Ovary (tissue), 7 donors: ENCODE measurements at regions not wholly inside any gene's neighbourhood (a gene's known extent, or its start where the extent isn't known, plus 50 kb on each side); places are given as distances from the start of the nearest gene placed in this dataset.
"Not testable (repeated sequence)": the region's sequence is repeated elsewhere in the genome, so short reads cannot be mapped to it uniquely, and the experiment has no call there.

ENCODE experiments used
- DNase-seq, 5 donors: peaks; one replicate each; pipeline ENCODE4 v3.0.0-alpha.2; 2019 to 2020
- H3K27ac ChIP-seq, 2 donors: fragments of 200-600 bp; one replicate each; pipeline versions ENCODE4 v1.5.1 to v1.8.0; 2019 to 2022
- H3K27me3 ChIP-seq: fragments of 200-600 bp; one replicate; pipeline ENCODE4 v1.8.0; 2022
- H3K36me3 ChIP-seq: fragments of 200-600 bp; sonication (generic); one replicate; pipeline ENCODE4 v1.5.1; 2019
- H3K4me1 ChIP-seq: one replicate; pipeline ENCODE4 v1.8.1; 2013; ENCODE audit warnings: mild to moderate bottlenecking, moderate library complexity; ENCODE audit not compliant: insufficient read depth
- H3K4me3 ChIP-seq: fragments of 200-600 bp; sonication (generic); one replicate; pipeline ENCODE4 v1.5.1; 2017
- H3K9me3 ChIP-seq, 2 donors: fragments of 200-600 bp in 1 of 2; sonication (generic) in 1 of 2; one replicate each; pipeline versions ENCODE4 v1.5.1 to v1.8.1; 2013 to 2019; ENCODE audit warnings: mild to moderate bottlenecking in 1 of 2, moderate library complexity in 1 of 2
- EP300 ChIP-seq: sonication (generic); formaldehyde crosslinking; IDR thresholded peaks from one replicate; pipeline ENCODE4 v1.6.1; 2017; ENCODE audit warnings: antibody characterized with exemption
- POLR2A ChIP-seq: fragments of 450-650 bp; IDR thresholded peaks from one replicate; pipeline ENCODE4 v1.6.1; 2017; ENCODE audit warnings: antibody characterized with exemption, mild to moderate bottlenecking, moderate library complexity
- WGBS, 3 donors: extraction: QIAGEN DNeasy Blood & Tissue Kit in 1 of 3; methylation state at CpG; one replicate each; pipeline versions ENCODE4 v1.1.5 to v1.1.7; 2013 to 2017; 5-methylcytosine and 5-hydroxymethylcytosine counted together
- intact Hi-C, 4 donors: fragments of 100-400 bp; cut with DNase I; formaldehyde crosslinking; loops; one replicate each; pipeline versions ENCODE4 v1.11.0 to v1.15.1; 2022 to 2023
- TF ChIP-seq, protein P1 (sequence below), 3 donors: fragments of 450-650 bp in 2 of 3; fragments of 200-600 bp in 1 of 3; IDR thresholded peaks; one replicate each; pipeline versions ENCODE4 v1.5.1 to v1.8.0; 2016 to 2022; ENCODE audit warnings: antibody characterized with exemption in 3 of 3, mild to moderate bottlenecking in 1 of 3
- donor health status: DM: no; HTN: no; CAD: no; lungs with moderate emphysema.
- donor health status: DM: no; HTN: no; CAD: no.
- donor health status: Bipolar disorder and iron deficiency.
- donor health status: DM: no; HTN: no; CAD: no.
- donor health status: DM: yes; HTN: yes; CAD: no.

DNA sequence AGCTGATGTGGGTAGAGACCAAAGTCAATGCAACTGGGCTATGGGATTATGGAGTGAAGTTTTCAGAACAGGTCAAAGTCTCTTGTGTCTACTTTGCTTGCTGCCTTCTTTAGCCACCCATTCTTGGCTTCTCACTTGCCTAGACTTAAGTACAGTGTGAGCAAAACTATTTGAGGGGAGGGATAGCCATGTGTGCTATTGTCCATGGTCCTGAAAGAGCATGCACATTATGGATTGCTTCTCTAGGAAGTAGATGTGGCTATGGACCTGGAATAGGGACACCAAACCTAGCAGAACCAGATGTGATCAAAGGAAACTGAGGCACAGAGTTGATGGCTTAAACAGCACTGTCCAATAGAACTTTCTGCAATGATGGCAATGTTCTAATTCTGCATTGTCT, 81.9 kb upstream of the ZNF800 start:
- no peak overlapping the region for H3K4me3 ChIP-seq
- DNase-seq, result no peak
- H3K27me3 ChIP-seq, result no peaks in the 10 kb centered on the region
- H3K36me3 ChIP-seq, result no peaks in the 10 kb centered on the region
- intact Hi-C loops, result no loop called here
- H3K9me3 ChIP-seq, result no peaks in the 10 kb centered on the region
- no peaks in the 10 kb centered on the region for H3K4me1 ChIP-seq
- no peak for TF ChIP-seq POLR2A
- TF ChIP-seq, protein P1, sequence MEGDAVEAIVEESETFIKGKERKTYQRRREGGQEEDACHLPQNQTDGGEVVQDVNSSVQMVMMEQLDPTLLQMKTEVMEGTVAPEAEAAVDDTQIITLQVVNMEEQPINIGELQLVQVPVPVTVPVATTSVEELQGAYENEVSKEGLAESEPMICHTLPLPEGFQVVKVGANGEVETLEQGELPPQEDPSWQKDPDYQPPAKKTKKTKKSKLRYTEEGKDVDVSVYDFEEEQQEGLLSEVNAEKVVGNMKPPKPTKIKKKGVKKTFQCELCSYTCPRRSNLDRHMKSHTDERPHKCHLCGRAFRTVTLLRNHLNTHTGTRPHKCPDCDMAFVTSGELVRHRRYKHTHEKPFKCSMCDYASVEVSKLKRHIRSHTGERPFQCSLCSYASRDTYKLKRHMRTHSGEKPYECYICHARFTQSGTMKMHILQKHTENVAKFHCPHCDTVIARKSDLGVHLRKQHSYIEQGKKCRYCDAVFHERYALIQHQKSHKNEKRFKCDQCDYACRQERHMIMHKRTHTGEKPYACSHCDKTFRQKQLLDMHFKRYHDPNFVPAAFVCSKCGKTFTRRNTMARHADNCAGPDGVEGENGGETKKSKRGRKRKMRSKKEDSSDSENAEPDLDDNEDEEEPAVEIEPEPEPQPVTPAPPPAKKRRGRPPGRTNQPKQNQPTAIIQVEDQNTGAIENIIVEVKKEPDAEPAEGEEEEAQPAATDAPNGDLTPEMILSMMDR (IDR thresholded peaks at IDR 0.05), result no peak
- TF ChIP-seq EP300, result no peak
- H3K27ac ChIP-seq, result no peak overlapping the region

GRCh38 chr7:127473409-127473808, 80.9 kb upstream of the ZNF800 start:
- no peak overlapping the region for H3K27ac ChIP-seq
- no peak for TF ChIP-seq EP300
- TF ChIP-seq POLR2A, result no peak
- TF ChIP-seq, protein P1 (IDR thresholded peaks at IDR 0.05), result no peak
- no peaks in the 10 kb centered on the region for H3K9me3 ChIP-seq
- no peaks in the 10 kb centered on the region for H3K27me3 ChIP-seq
- no peaks in the 10 kb centered on the region for H3K36me3 ChIP-seq
- 5 to 12% (median 6%) methylated on average over 1 of the region's 1 CpG for WGBS, 3 donors
- no peaks in the 10 kb centered on the region for H3K4me1 ChIP-seq
- H3K4me3 ChIP-seq, result no peak overlapping the region
- no peak for DNase-seq
- intact Hi-C loops, result no loop called here

DNA sequence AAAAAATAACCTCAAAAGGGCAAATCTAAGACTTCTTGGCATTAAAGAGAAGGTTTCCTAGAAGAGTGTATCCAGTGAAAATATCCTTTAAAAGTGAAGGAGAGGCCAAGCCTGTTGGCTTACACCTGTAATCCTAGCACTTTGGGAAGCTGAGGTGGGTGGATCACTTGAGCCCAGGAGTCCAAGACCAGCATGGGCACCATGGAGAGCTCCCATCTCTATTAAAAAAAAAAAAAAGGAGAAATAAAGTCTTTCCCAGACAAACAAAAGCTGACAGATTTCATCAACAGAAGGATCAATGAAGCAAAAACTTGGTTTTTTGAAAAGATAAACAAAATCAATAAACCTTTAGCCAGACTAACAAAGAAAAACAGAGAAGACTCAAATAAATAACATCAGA, 67.6 kb upstream of the ZNF800 start:
- Histone ChIP-seq H3K4me3 (no peak overlapping the region), H3K9me3 (no peaks in the 10 kb centered on the region), H3K36me3 (no peaks in the 10 kb centered on the region), H3K4me1 (no peaks in the 10 kb centered on the region), H3K27ac (no peak overlapping the region), H3K27me3 (no peaks in the 10 kb centered on the region)
- TF ChIP-seq EP300 (no peak), POLR2A (no peak)
- TF ChIP-seq, protein P1 (IDR thresholded peaks at IDR 0.05), result no peak
- intact Hi-C loops, result no loop called here
- DNase-seq, result no peak

GRCh38 chr7:127451258-127451657, 58.8 kb upstream of the ZNF800 start:
- 73 to 78% (median 74%) methylated on average over 10 of the region's 10 CpGs for WGBS, 3 donors
- not testable (repeated sequence) for H3K9me3 ChIP-seq

DNA sequence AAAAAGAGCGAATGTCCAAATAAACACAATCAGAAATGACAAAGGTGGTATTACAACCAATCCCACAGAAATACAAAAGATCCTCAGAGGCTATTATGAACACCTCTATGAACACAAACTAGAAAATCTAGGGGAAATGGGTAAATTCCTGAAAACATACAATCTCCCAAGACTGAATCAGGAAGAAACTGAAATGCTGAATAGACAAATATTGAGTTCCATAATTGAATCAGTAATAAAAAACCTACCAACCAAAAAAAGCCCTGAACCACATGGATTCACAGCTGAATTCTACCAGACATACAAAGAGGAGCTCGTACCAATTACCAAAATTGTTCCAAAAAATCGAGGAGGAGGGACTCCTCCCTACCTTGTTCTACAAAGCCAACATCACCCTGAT, 56.1 kb upstream of the ZNF800 start:
- no peaks in the 10 kb centered on the region for H3K36me3 ChIP-seq
- H3K4me3 ChIP-seq, result no peak overlapping the region
- no peak for DNase-seq
- TF ChIP-seq, protein P1 (IDR thresholded peaks at IDR 0.05), result no peak
- TF ChIP-seq POLR2A, result no peak
- no peak for TF ChIP-seq EP300
- WGBS, 3 donors, result 54 to 58% (median 57%) methylated on average over 3 of the region's 3 CpGs
- intact Hi-C loops, result no loop called here
- no peaks in the 10 kb centered on the region for H3K4me1 ChIP-seq
- H3K9me3 ChIP-seq, result no peaks in the 10 kb centered on the region
- H3K27ac ChIP-seq, result no peak overlapping the region
- H3K27me3 ChIP-seq, result no peaks in the 10 kb centered on the region

More at GRCh38 chr7:127451258-127451657, 58.8 kb upstream of the ZNF800 start:
- intact Hi-C loops, H3K27ac ChIP-seq, H3K36me3 ChIP-seq, H3K27me3 ChIP-seq, H3K4me1 ChIP-seq, H3K4me3 ChIP-seq, DNase-seq: not testable (repeated sequence)
